ENCODE measurements at regions not wholly inside any gene's neighbourhood (a gene's known extent, or its start where the extent isn't known, plus 50 kb on each side); places are given as distances from the start of the nearest gene placed in this dataset.

- TF ChIP-seq CTCF (IDR thresholded peaks at IDR 0.05) = no peak
- no peak for TF ChIP-seq POLR2A (IDR thresholded peaks at IDR 0.05)
Measured at GRCh38 chr7:21345361-21345760, 82.5 kb upstream of the SP4 start.
